CD4-positive, alpha-beta T cell (primary cell): ENCODE measurements at regions not wholly inside any gene's neighbourhood (a gene's known extent, or its start where the extent isn't known, plus 50 kb on each side); places are given as distances from the start of the nearest gene placed in this dataset.

Experiments
- ATAC-seq: fragments of 200-7000 bp; cut with Tn5 transposase; one replicate; pipeline ENCODE4 v1.10.0; 2022; ENCODE audit warnings: mild to moderate bottlenecking; ENCODE audit not compliant: poor library complexity
- CTCF ChIA-PET: fragments of 350-600 bp; sonication (Branson Sonifier 250); formaldehyde crosslinking; loops from one replicate; lab custom pipeline; 2021; ENCODE audit warnings: antibody characterized with exemption, inconsistent platforms; lab: Charles Lee
- POLR2A ChIA-PET: fragments of 350-600 bp; sonication (Branson Sonifier 250); formaldehyde crosslinking; loops from one replicate; lab custom pipeline; 2021; ENCODE audit warnings: antibody characterized with exemption, inconsistent platforms; lab: Charles Lee
- DNase-seq, 14 experiments: peaks; one replicate each; pipeline ENCODE4 v3.0.0-alpha.2; 2013 to 2020; ENCODE audit warnings: mixed read lengths in 2 of 14
- H3K27ac ChIP-seq, 2 donors: one replicate each; pipeline versions ENCODE4 v1.5.1 to v1.7.0; 2013; ENCODE audit warnings: low read length in 2 of 2, low read depth in 1 of 2, mild to moderate bottlenecking in 1 of 2
- H3K27me3 ChIP-seq, 2 experiments: 1 replicate in 1 of 2; 2 replicates in 1 of 2; pipeline versions ENCODE4 v1.6.1 to v1.7.0; 2013; ENCODE audit warnings: low read length in 2 of 2, control low read depth in 1 of 2, mild to moderate bottlenecking in 1 of 2, moderate library complexity in 1 of 2; ENCODE audit not compliant: insufficient read depth in 2 of 2, control insufficient read depth in 1 of 2
- H3K36me3 ChIP-seq: one replicate; pipeline ENCODE4 v1.6.1; 2013; ENCODE audit warnings: low read length, control low read depth; ENCODE audit not compliant: insufficient read depth
- H3K4me1 ChIP-seq: one replicate; pipeline ENCODE4 v1.6.1; 2013; ENCODE audit warnings: low read length, control low read depth; ENCODE audit not compliant: insufficient read depth
- H3K4me3 ChIP-seq: one replicate; pipeline ENCODE4 v1.5.1; 2013; ENCODE audit warnings: mild to moderate bottlenecking, low read length, moderate library complexity
- H3K9me3 ChIP-seq, 2 experiments: 1 replicate in 1 of 2; 2 replicates in 1 of 2; pipeline versions ENCODE4 v1.6.1 to v1.7.0; 2013; ENCODE audit warnings: low read length in 2 of 2, mild to moderate bottlenecking in 2 of 2, control low read depth in 1 of 2, moderate library complexity in 1 of 2; ENCODE audit not compliant: control insufficient read depth in 1 of 2, insufficient read depth in 1 of 2
- H3K27ac Mint-ChIP-seq: one replicate; pipeline ENCODE4 v1.8.0; 2020; ENCODE audit warnings: mixed read lengths
- H3K27me3 Mint-ChIP-seq: one replicate; pipeline ENCODE4 v1.8.0; 2021; ENCODE audit warnings: mixed read lengths
- H3K36me3 Mint-ChIP-seq: one replicate; pipeline ENCODE4 v1.8.0; 2021; ENCODE audit warnings: low read depth, mixed read lengths
- H3K4me1 Mint-ChIP-seq: one replicate; pipeline ENCODE4 v1.8.0; 2021; ENCODE audit warnings: low read depth, mixed read lengths
- H3K4me3 Mint-ChIP-seq: one replicate; pipeline ENCODE4 v1.8.0; 2020; ENCODE audit warnings: mild to moderate bottlenecking, mixed read lengths
- H3K9me3 Mint-ChIP-seq: one replicate; pipeline ENCODE4 v1.8.0; 2020; ENCODE audit warnings: mixed read lengths
- CTCF ChIP-seq: fragments of 200-600 bp; IDR thresholded peaks from one replicate; pipeline ENCODE4 v1.8.0; 2022; ENCODE audit warnings: antibody characterized with exemption, mild to moderate bottlenecking
- intact Hi-C, 2 experiments: fragments of 100-400 bp; cut with DNase I in 1 of 2; cut with micrococcal nuclease in 1 of 2; formaldehyde crosslinking; loops; one replicate each; pipeline versions ENCODE4 v1.15.1 to v1.9.0; 2023 to 2025; cut with DNase I, micrococcal nuclease

- Histone ChIP-seq H3K27ac (no peak overlapping the region), H3K27me3 (no peaks in the 10 kb centered on the region), H3K4me3 (no peak overlapping the region), H3K9me3 (peaks cover 0 to 4% of the 10 kb centered on the region in 2 experiments), H3K4me1 (no peaks in the 10 kb centered on the region), H3K36me3 (no peaks in the 10 kb centered on the region)
- H3K4me3 Mint-ChIP-seq, result no peak overlapping the region
- no peaks in the 10 kb centered on the region for H3K36me3 Mint-ChIP-seq
- ATAC-seq (no peak), DNase-seq (no peak)
- no peak for TF ChIP-seq CTCF
- no peak overlapping the region for H3K27ac Mint-ChIP-seq
- ChIA-PET POLR2A (no interaction called here), CTCF (no interaction called here)
- H3K4me1 Mint-ChIP-seq, result no peaks in the 10 kb centered on the region
- H3K27me3 Mint-ChIP-seq, result no peaks in the 10 kb centered on the region
- intact Hi-C loops, result no loop called here
- H3K9me3 Mint-ChIP-seq, result peaks cover 10% of the 10 kb centered on the region
Measured at GRCh38 chr12:127729381-127729780, 537.6 kb upstream of the TMEM132C start.

GRCh38 chr12:127731657-127732056 lies 535.3 kb upstream of the TMEM132C start:
- no peaks in the 10 kb centered on the region for H3K4me1 Mint-ChIP-seq
- no peaks in the 10 kb centered on the region for H3K27me3 ChIP-seq
- no peak overlapping the region for H3K27ac ChIP-seq
- DNase-seq, result no peak
- POLR2A ChIA-PET, result no interaction called here
- CTCF ChIA-PET, result no interaction called here
- H3K36me3 ChIP-seq, result no peaks in the 10 kb centered on the region
- H3K36me3 Mint-ChIP-seq, result no peaks in the 10 kb centered on the region
- ATAC-seq, result no peak
- H3K27me3 Mint-ChIP-seq, result no peaks in the 10 kb centered on the region
- no peaks in the 10 kb centered on the region for H3K4me1 ChIP-seq
- peaks cover 0 to 7% of the 10 kb centered on the region in 2 experiments for H3K9me3 ChIP-seq
- no peak for TF ChIP-seq CTCF
- peaks cover 7% of the 10 kb centered on the region for H3K9me3 Mint-ChIP-seq
- intact Hi-C loops, result no loop called here
- H3K4me3 ChIP-seq, result no peak overlapping the region
- no peak overlapping the region for H3K4me3 Mint-ChIP-seq
- no peak overlapping the region for H3K27ac Mint-ChIP-seq

- Mint-ChIP-seq H3K4me1 (no peaks in the 10 kb centered on the region), H3K9me3 (peaks cover 3% of the 10 kb centered on the region), H3K27ac (no peak overlapping the region), H3K4me3 (no peak overlapping the region), H3K36me3 (no peaks in the 10 kb centered on the region), H3K27me3 (no peaks in the 10 kb centered on the region)
- H3K4me3 ChIP-seq, result no peak overlapping the region
- no peak overlapping the region for H3K27ac ChIP-seq
- H3K36me3 ChIP-seq, result no peaks in the 10 kb centered on the region
- H3K9me3 ChIP-seq, result peaks cover 0 to 19% of the 10 kb centered on the region in 2 experiments
- TF ChIP-seq CTCF, result no peak
- intact Hi-C loops, result no loop called here
- POLR2A ChIA-PET, result no interaction called here
- CTCF ChIA-PET, result no interaction called here
- DNase-seq (no peak), ATAC-seq (no peak)
- H3K27me3 ChIP-seq, result no peaks in the 10 kb centered on the region
- no peaks in the 10 kb centered on the region for H3K4me1 ChIP-seq
Measured at GRCh38 chr12:127742231-127742630, 524.7 kb upstream of the TMEM132C start.
